Natural killer cell (primary cell): ENCODE measurements at regions not wholly inside any gene's neighbourhood (a gene's known extent, or its start where the extent isn't known, plus 50 kb on each side); places are given as distances from the start of the nearest gene placed in this dataset.

ENCODE experiments used
- ATAC-seq, 3 donors: fragments of 150-1000 bp in 2 of 3; fragments of 200-7000 bp in 1 of 3; cut with Tn5 transposase; 1 replicate in 1 of 3; 2 replicates in 2 of 3; pipeline ENCODE4 v1.10.0; 2021; ENCODE audit warnings: mild to moderate bottlenecking in 2 of 3, moderate library complexity in 2 of 3
- DNase-seq, 2 donors: peaks; one replicate each; pipeline versions ENCODE4 v3.0.0 to v3.0.0-alpha.2; 2013 to 2021; ENCODE audit warnings: mixed read lengths in 1 of 2
- H3K27ac ChIP-seq: one replicate; pipeline ENCODE4 v1.5.1; 2013; ENCODE audit warnings: mild to moderate bottlenecking, low read length
- H3K27me3 ChIP-seq: one replicate; pipeline ENCODE4 v1.6.1; 2013; ENCODE audit warnings: low read length; ENCODE audit not compliant: control insufficient read depth, insufficient read depth
- H3K36me3 ChIP-seq: one replicate; pipeline ENCODE4 v1.6.1; 2013; ENCODE audit warnings: low read length; ENCODE audit not compliant: control insufficient read depth, insufficient read depth
- H3K4me1 ChIP-seq: one replicate; pipeline ENCODE4 v1.6.1; 2013; ENCODE audit warnings: low read length; ENCODE audit not compliant: control insufficient read depth, insufficient read depth
- H3K4me3 ChIP-seq: one replicate; pipeline ENCODE4 v1.5.1; 2013; ENCODE audit warnings: low read length
- H3K9me3 ChIP-seq: one replicate; pipeline ENCODE4 v1.6.1; 2013; ENCODE audit warnings: low read length; ENCODE audit not compliant: control insufficient read depth, insufficient read depth
- H3K27ac Mint-ChIP-seq, 2 donors: one replicate each; pipeline ENCODE4 v1.8.0; 2022; ENCODE audit warnings: mild to moderate bottlenecking in 2 of 2, mixed read lengths in 2 of 2, moderate library complexity in 1 of 2
- H3K27me3 Mint-ChIP-seq, 2 donors: one replicate each; pipeline ENCODE4 v1.8.0; 2022; ENCODE audit warnings: low read depth in 2 of 2, mixed read lengths in 2 of 2
- H3K36me3 Mint-ChIP-seq: one replicate; pipeline ENCODE4 v1.8.0; 2022; ENCODE audit warnings: mixed read lengths
- H3K4me1 Mint-ChIP-seq, 2 donors: one replicate each; pipeline ENCODE4 v1.8.0; 2022; ENCODE audit warnings: mixed read lengths in 2 of 2
- H3K4me3 Mint-ChIP-seq: one replicate; pipeline ENCODE4 v1.8.0; 2022; ENCODE audit warnings: mild to moderate bottlenecking, moderate library complexity, mixed read lengths
- H3K9me3 Mint-ChIP-seq, 2 donors: one replicate each; pipeline ENCODE4 v1.8.0; 2022; ENCODE audit warnings: mixed read lengths in 2 of 2
- WGBS: methylation state at CpG from one replicate; pipeline ENCODE4 v1.1.7; 2013; ENCODE audit warnings: missing lambda C conversion rate; ENCODE audit not compliant: insufficient coverage; 5-methylcytosine and 5-hydroxymethylcytosine counted together
- intact Hi-C: fragments of 100-400 bp; cut with micrococcal nuclease; formaldehyde crosslinking; loops from one replicate; pipeline ENCODE4 v1.14.2; 2022
- TF ChIP-seq, protein P1 (sequence below): fragments of 200-600 bp; IDR thresholded peaks from one replicate; pipeline ENCODE4 v1.8.0; 2022; ENCODE audit warnings: antibody characterized with exemption

DNA sequence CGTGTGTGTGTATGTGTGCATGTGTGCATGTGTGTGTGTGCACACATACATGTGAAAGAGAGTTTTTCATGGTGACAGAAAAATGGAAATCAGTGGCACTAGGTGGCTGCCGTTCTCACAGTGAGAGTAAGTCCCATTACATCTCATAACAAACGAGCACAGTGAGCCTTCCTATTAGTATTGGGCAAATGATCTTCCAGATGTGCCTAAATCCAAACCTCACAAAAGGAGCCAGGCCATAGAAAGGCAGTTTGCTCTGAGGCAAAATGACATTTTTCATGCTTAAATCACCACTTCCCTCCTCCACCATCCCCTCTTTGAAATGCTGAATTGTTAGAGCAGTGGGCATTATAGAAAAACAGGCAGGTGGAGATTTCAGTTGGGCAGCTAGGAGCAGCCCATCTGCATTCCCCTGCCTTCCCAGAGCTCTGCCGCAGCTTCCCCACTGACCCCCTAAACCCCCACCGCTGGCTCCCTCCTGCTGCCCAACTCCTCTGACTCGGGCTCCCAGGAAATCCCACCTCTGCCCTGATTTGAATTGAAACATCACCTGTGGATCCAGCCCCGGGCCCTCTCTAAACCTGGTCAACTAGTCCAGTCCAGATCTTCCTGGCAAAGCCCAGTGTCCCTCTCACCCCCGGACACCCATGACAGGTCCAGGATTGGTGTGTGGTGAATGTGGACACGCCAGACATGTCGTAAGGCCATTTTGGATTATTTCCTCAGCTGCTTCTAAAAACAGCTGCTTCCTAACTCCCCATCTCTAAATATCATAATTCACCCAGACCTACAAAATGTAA lies 190.5 kb downstream of the SEC16B start:
- no peaks in the 10 kb centered on the region for H3K4me1 ChIP-seq
- no peak overlapping the region for H3K27ac ChIP-seq
- intact Hi-C loops = no loop called here
- Mint-ChIP-seq H3K27me3 (no peaks in the 10 kb centered on the region), H3K4me3 (no peak overlapping the region), H3K9me3 (peaks cover 14 to 21% of the 10 kb centered on the region in 2 donors), H3K36me3 (no peaks in the 10 kb centered on the region), H3K4me1 (no peaks in the 10 kb centered on the region), H3K27ac (no peak overlapping the region)
- H3K36me3 ChIP-seq = no peaks in the 10 kb centered on the region
- 54% methylated on average over 8 of the region's 10 CpGs for WGBS
- no peaks in the 10 kb centered on the region for H3K27me3 ChIP-seq
- no peak overlapping the region for H3K4me3 ChIP-seq
- TF ChIP-seq, protein P1, sequence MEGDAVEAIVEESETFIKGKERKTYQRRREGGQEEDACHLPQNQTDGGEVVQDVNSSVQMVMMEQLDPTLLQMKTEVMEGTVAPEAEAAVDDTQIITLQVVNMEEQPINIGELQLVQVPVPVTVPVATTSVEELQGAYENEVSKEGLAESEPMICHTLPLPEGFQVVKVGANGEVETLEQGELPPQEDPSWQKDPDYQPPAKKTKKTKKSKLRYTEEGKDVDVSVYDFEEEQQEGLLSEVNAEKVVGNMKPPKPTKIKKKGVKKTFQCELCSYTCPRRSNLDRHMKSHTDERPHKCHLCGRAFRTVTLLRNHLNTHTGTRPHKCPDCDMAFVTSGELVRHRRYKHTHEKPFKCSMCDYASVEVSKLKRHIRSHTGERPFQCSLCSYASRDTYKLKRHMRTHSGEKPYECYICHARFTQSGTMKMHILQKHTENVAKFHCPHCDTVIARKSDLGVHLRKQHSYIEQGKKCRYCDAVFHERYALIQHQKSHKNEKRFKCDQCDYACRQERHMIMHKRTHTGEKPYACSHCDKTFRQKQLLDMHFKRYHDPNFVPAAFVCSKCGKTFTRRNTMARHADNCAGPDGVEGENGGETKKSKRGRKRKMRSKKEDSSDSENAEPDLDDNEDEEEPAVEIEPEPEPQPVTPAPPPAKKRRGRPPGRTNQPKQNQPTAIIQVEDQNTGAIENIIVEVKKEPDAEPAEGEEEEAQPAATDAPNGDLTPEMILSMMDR = no peak
- DNase-seq (no peak), ATAC-seq (no peak)
- H3K9me3 ChIP-seq = no peaks in the 10 kb centered on the region

DNA sequence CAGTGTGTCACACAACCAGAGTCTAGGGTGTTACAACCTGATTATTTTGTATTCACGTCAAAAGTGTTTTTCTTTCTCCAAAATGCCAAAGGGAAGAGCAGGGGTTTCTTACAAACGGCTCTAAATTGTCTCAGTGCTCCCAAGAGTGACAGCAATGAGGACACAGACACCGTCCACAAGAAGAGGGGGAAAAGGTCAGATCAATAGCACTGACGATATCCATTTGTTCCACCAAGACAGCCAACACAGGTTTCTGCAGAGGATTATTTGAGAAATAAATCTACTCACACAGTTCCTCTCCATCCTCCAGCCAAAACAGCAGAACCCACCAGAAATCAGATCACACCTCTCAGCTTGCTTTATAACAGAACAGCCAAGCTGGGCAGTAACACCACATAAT lies 193.9 kb downstream of the SEC16B start:
- H3K27ac ChIP-seq = no peak overlapping the region
- no peak for DNase-seq
- H3K9me3 ChIP-seq = peaks cover 3% of the 10 kb centered on the region
- no peaks in the 10 kb centered on the region for H3K27me3 Mint-ChIP-seq
- no peak overlapping the region for H3K27ac Mint-ChIP-seq
- no peaks in the 10 kb centered on the region for H3K4me1 ChIP-seq
- no peaks in the 10 kb centered on the region for H3K4me1 Mint-ChIP-seq
- H3K27me3 ChIP-seq = no peaks in the 10 kb centered on the region
- intact Hi-C loops = no loop called here
- no peaks in the 10 kb centered on the region for H3K36me3 ChIP-seq
- no peak overlapping the region for H3K4me3 ChIP-seq
- ATAC-seq = no peak
- TF ChIP-seq, protein P1 = no peak
- H3K4me3 Mint-ChIP-seq = no peak overlapping the region
- H3K36me3 Mint-ChIP-seq = no peaks in the 10 kb centered on the region
- 73% methylated on average over 4 of the region's 4 CpGs for WGBS
- H3K9me3 Mint-ChIP-seq = peaks cover 11 to 14% of the 10 kb centered on the region in 2 donors

- DNase-seq (no peak), ATAC-seq (no peak)
- no peak overlapping the region for H3K4me3 ChIP-seq
- H3K4me1 ChIP-seq = no peaks in the 10 kb centered on the region
- no peaks in the 10 kb centered on the region for H3K27me3 ChIP-seq
- no peaks in the 10 kb centered on the region for H3K36me3 ChIP-seq
- Mint-ChIP-seq H3K27ac (no peak overlapping the region), H3K36me3 (no peaks in the 10 kb centered on the region), H3K4me3 (no peak overlapping the region), H3K9me3 (peaks cover 8 to 10% of the 10 kb centered on the region in 2 donors), H3K4me1 (no peaks in the 10 kb centered on the region), H3K27me3 (no peaks in the 10 kb centered on the region)
- H3K9me3 ChIP-seq = peaks cover 3% of the 10 kb centered on the region
- intact Hi-C loops = no loop called here
- TF ChIP-seq, protein P1 = no peak
- WGBS = 81% methylated on average over 3 of the region's 3 CpGs
- H3K27ac ChIP-seq = no peak overlapping the region
These were observed 197.4 kb downstream of the SEC16B start for GRCh38 chr1:177772386-177772960.
